Transverse colon (tissue), 4 donors: ENCODE measurements at regions not wholly inside any gene's neighbourhood (a gene's known extent, or its start where the extent isn't known, plus 50 kb on each side); places are given as distances from the start of the nearest gene placed in this dataset.

Experiments
- DNase-seq: peaks from one replicate; pipeline ENCODE4 v3.0.0-alpha.2; 2019
- H3K27ac ChIP-seq, 4 donors: fragments of 200-600 bp; sonication (generic); 2 replicates each; pipeline ENCODE4 v1.5.1; 2016 to 2018; ENCODE audit warnings: inconsistent platforms in 4 of 4
- H3K27me3 ChIP-seq: fragments of 200-600 bp; sonication (generic); 2 replicates; pipeline ENCODE4 v1.5.1; 2017; ENCODE audit warnings: inconsistent platforms
- H3K36me3 ChIP-seq, 4 donors: fragments of 200-600 bp; sonication (generic); 2 replicates each; pipeline ENCODE4 v1.5.1; 2017 to 2019; ENCODE audit warnings: inconsistent platforms in 4 of 4
- H3K4me1 ChIP-seq, 4 donors: fragments of 200-600 bp; sonication (generic); 2 replicates each; pipeline ENCODE4 v1.5.1; 2017 to 2020; ENCODE audit warnings: inconsistent platforms in 4 of 4
- H3K4me3 ChIP-seq, 4 donors: fragments of 200-600 bp; sonication (generic); 1 replicate in 1 of 4; 2 replicates in 3 of 4; pipeline versions ENCODE4 v1.5.1 to v1.6.1; 2017 to 2019; ENCODE audit warnings: inconsistent platforms in 4 of 4
- H3K9me3 ChIP-seq, 2 donors: fragments of 200-600 bp; sonication (generic); 2 replicates each; pipeline ENCODE4 v1.5.1; 2017 to 2019; ENCODE audit warnings: inconsistent platforms in 2 of 2
- CTCF ChIP-seq, 5 experiments: fragments of 200-600 bp in 3 of 5; fragments of 450-650 bp in 2 of 5; sonication (generic) in 3 of 5; IDR thresholded peaks; 1 replicate in 2 of 5; 2 replicates in 3 of 5; pipeline ENCODE4 v1.5.1; 2016 to 2017; ENCODE audit warnings: antibody characterized with exemption in 5 of 5, inconsistent platforms in 3 of 5, mild to moderate bottlenecking in 2 of 5, moderate library complexity in 1 of 5
- EP300 ChIP-seq: sonication (generic); formaldehyde crosslinking; IDR thresholded peaks from one replicate; pipeline ENCODE4 v1.6.1; 2017; ENCODE audit warnings: antibody characterized with exemption, low read depth
- POLR2A ChIP-seq: fragments of 450-650 bp; IDR thresholded peaks from one replicate; pipeline ENCODE4 v1.6.1; 2016; ENCODE audit warnings: antibody characterized with exemption, mild to moderate bottlenecking, moderate library complexity
- POLR2AphosphoS5 ChIP-seq, 3 donors: sonication (generic); formaldehyde crosslinking; IDR thresholded peaks; one replicate each; pipeline ENCODE4 v1.6.1; 2016; ENCODE audit warnings: antibody characterized with exemption in 3 of 3
- WGBS, 2 donors: methylation state at CpG; one replicate each; pipeline ENCODE4 v1.1.5; 2018; ENCODE audit warnings: low coverage in 1 of 2; 5-methylcytosine and 5-hydroxymethylcytosine counted together
- in situ Hi-C, 4 donors: fragments of 200-750 bp; cut with MboI; loops; one replicate each; pipeline versions ENCODE4 v1.15.0 to v1.15.1; 2017; ENCODE audit warnings: low sequenced_read_pairs in 3 of 4, low pct_ligation_motif_present in 1 of 4, low pct_unique_long_range_greater_than_20kb in 1 of 4
- intact Hi-C: fragments of 100-400 bp; cut with DNase I; formaldehyde crosslinking; loops from one replicate; pipeline ENCODE4 v1.15.1; 2023; ENCODE audit warnings: low total_unique reads

DNA sequence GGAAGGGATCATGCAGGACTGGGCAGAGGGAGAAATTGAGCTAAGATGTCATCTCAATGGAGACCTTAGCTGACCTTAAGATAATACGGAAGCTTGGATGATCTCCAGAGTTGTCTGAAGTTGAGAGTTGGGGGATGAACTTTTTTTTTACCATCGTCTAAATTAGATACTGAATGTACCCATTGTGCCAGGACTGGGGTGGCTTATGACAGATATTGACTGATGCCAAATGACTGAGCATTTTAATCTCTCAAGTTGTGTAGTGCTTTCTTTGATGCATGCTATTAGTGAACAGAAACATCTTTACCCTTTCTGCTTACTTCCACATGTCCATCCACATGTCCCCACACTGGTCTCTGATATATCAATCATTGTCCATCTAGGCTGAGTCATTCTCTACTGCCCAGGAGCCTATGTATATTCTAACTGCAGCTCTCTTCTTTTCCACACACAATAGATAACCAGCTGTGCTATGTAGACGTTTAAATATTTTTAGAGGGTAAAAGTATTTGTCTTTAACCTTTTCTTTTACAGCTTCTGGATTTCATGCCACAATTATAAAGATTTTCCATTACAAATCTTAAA is 60.2 kb upstream of the ZKSCAN2 start:
- Histone ChIP-seq H3K4me3 (no peak overlapping the region), H3K27ac (no peak overlapping the region), H3K4me1 (no peaks in the 10 kb centered on the region), H3K27me3 (no peaks in the 10 kb centered on the region), H3K9me3 (peaks cover 5 to 16% of the 10 kb centered on the region in 2 donors), H3K36me3 (no peaks in the 10 kb centered on the region)
- intact Hi-C loops, result no loop called here
- WGBS, 2 donors, result 56 to 66% methylated on average over 3 of the region's 3 CpGs
- in situ Hi-C loops, result no loop called here
- no peak for TF ChIP-seq POLR2AphosphoS5 (IDR thresholded peaks at IDR 0.05)
- TF ChIP-seq POLR2A, result no peak
- TF ChIP-seq CTCF (IDR thresholded peaks at IDR 0.05), result no peak
- TF ChIP-seq EP300, result no peak
- DNase-seq, result no peak

GRCh38 chr16:25311950-25312349 is 54.3 kb upstream of the ZKSCAN2 start:
- in situ Hi-C loops, result no loop called here
- Histone ChIP-seq H3K9me3 (peaks cover 16 to 20% of the 10 kb centered on the region in 2 donors), H3K4me1 (no peaks in the 10 kb centered on the region), H3K36me3 (no peaks in the 10 kb centered on the region), H3K27ac (no peak overlapping the region), H3K4me3 (no peak overlapping the region), H3K27me3 (no peaks in the 10 kb centered on the region)
- DNase-seq, result no peak
- intact Hi-C loops, result no loop called here
- TF ChIP-seq EP300, result no peak
- no peak for TF ChIP-seq CTCF (IDR thresholded peaks at IDR 0.05)
- TF ChIP-seq POLR2A, result no peak
- TF ChIP-seq POLR2AphosphoS5 (IDR thresholded peaks at IDR 0.05), result no peak

GRCh38 chr16:25311039-25311438 is 53.4 kb upstream of the ZKSCAN2 start:
- H3K27ac ChIP-seq, result no peak overlapping the region
- intact Hi-C loops, result no loop called here
- no peaks in the 10 kb centered on the region for H3K4me1 ChIP-seq
- in situ Hi-C loops, result no loop called here
- no peaks in the 10 kb centered on the region for H3K27me3 ChIP-seq
- H3K36me3 ChIP-seq, result no peaks in the 10 kb centered on the region
- peaks cover 16 to 20% of the 10 kb centered on the region in 2 donors for H3K9me3 ChIP-seq
- 92 to 93% methylated on average over 2 of the region's 2 CpGs for WGBS, 2 donors
- no peak overlapping the region for H3K4me3 ChIP-seq
- TF ChIP-seq POLR2A (no peak), CTCF (IDR thresholded peaks at IDR 0.05) (no peak), POLR2AphosphoS5 (IDR thresholded peaks at IDR 0.05) (no peak), EP300 (no peak)
- no peak for DNase-seq
